ENCODE measurements at regions not wholly inside any gene's neighbourhood (a gene's known extent, or its start where the extent isn't known, plus 50 kb on each side); places are given as distances from the start of the nearest gene placed in this dataset.

- TF ChIP-seq POLR2AphosphoS5 (IDR thresholded peaks at IDR 0.05; ENCODE audit: low read depth, low read length) (no peak), SIN3A (IDR thresholded peaks at IDR 0.05; ENCODE audit: borderline replicate concordance, insufficient read depth, low read length) (no peak), FOXP2 (optimal IDR thresholded peaks at IDR 0.05; ENCODE audit: borderline replicate concordance, extremely low read depth, extremely low read length, insufficient read depth) (no peak), REST (IDR thresholded peaks at IDR 0.05; ENCODE audit: insufficient read depth in 1 of 2, low read depth in 2 of 2, low read length in 2 of 2) (no peak), TAF1 (IDR thresholded peaks at IDR 0.05; ENCODE audit: borderline replicate concordance, insufficient read depth, low read length) (no peak)
Measured at GRCh38 chr13:59394496-59394895, 769.2 kb downstream of the DIAPH3 start.
